Endothelial cell of umbilical vein (primary cell): ENCODE measurements at regions not wholly inside any gene's neighbourhood (a gene's known extent, or its start where the extent isn't known, plus 50 kb on each side); places are given as distances from the start of the nearest gene placed in this dataset.

Experiments
- BruUV-seq: library from RNA; stranded (reverse); fragments of 400-500 nt; replicated peaks from 2 replicates; lab custom pipeline; 2021; lab: Mats Ljungman, UMichigan
- CTCF ChIA-PET: fragments of 300-600, 350-600 bp; sonication (Branson Sonifier 250); formaldehyde crosslinking; loops from one replicate; lab custom pipeline; 2021; ENCODE audit warnings: antibody characterized with exemption, inconsistent platforms; lab: Charles Lee
- POLR2A ChIA-PET: fragments of 300-600, 350-600 bp; sonication (Branson Sonifier 250); formaldehyde crosslinking; loops from one replicate; lab custom pipeline; 2021; ENCODE audit warnings: antibody characterized with exemption, inconsistent platforms; lab: Charles Lee
- DNase-seq: peaks from one replicate; pipeline ENCODE4 v3.0.0-alpha.2; 2011; ENCODE audit warnings: low read depth, low spot score
- FAIRE-seq: peaks from 2 replicates; lab custom pipeline; 2011; peaks lifted over from hg19 to GRCh38; lab: Jason Lieb, UNC
- H2AFZ ChIP-seq: 2 replicates; pipeline ENCODE4 v1.6.0; 2012; ENCODE audit warnings: low read depth, low read length, control low read depth, inconsistent platforms
- H3K27ac ChIP-seq: 2 replicates; pipeline ENCODE4 v1.5.1; 2011; ENCODE audit warnings: low read depth, mild to moderate bottlenecking, control low read depth, low read length, moderate library complexity; ENCODE audit not compliant: insufficient read depth
- H3K27me3 ChIP-seq, 2 experiments: 2 replicates each; pipeline versions ENCODE4 v1.6.0 to v1.6.1; 2011; ENCODE audit warnings: low read length in 2 of 2, mixed read lengths in 1 of 2; ENCODE audit not compliant: control insufficient read depth in 2 of 2, insufficient read depth in 2 of 2
- H3K36me3 ChIP-seq, 2 experiments: 2 replicates in 1 of 2; 3 replicates in 1 of 2; pipeline ENCODE4 v1.5.1; 2011; ENCODE audit warnings: low read length in 2 of 2, mild to moderate bottlenecking in 1 of 2, moderate library complexity in 1 of 2; ENCODE audit not compliant: control insufficient read depth in 2 of 2, insufficient read depth in 2 of 2; ENCODE audit errors: extremely low read depth in 1 of 2
- H3K4me1 ChIP-seq: 3 replicates; pipeline ENCODE4 v1.5.1; 2011; ENCODE audit warnings: mild to moderate bottlenecking, low read length; ENCODE audit not compliant: control insufficient read depth, insufficient read depth; ENCODE audit errors: extremely low read depth
- H3K4me2 ChIP-seq: 2 replicates; pipeline ENCODE4 v1.6.1; 2011; ENCODE audit warnings: low read length, control low read depth, mixed read lengths; ENCODE audit not compliant: insufficient read depth
- H3K4me3 ChIP-seq, 3 experiments: fragments of 200-600 bp in 1 of 3; sonication (generic), shearing (Covaris generic) in 1 of 3; replicated peaks in 1 of 3; 2 replicates each; pipeline ENCODE4 v1.5.1; 2011 to 2016; ENCODE audit warnings: control low read depth in 3 of 3, low read length in 3 of 3, mild to moderate bottlenecking in 2 of 3, inconsistent platforms in 1 of 3, low read depth in 1 of 3, moderate library complexity in 1 of 3; ENCODE audit not compliant: insufficient read depth in 1 of 3
- H3K79me2 ChIP-seq: 2 replicates; pipeline ENCODE4 v1.6.0; 2012; ENCODE audit warnings: low read length, inconsistent platforms; ENCODE audit not compliant: control insufficient read depth, insufficient read depth
- H3K9ac ChIP-seq: replicated peaks from 2 replicates; pipeline ENCODE3; 2011; ENCODE audit warnings: low read length, control low read depth; ENCODE audit not compliant: insufficient read depth; ENCODE audit errors: extremely low read depth
- H3K9me1 ChIP-seq: replicated peaks from 3 replicates; pipeline ENCODE4 v1.6.0; 2011; ENCODE audit warnings: mild to moderate bottlenecking, low read length; ENCODE audit not compliant: control insufficient read depth, insufficient read depth; ENCODE audit errors: extremely low read depth
- H3K9me3 ChIP-seq: replicated peaks from 2 replicates; pipeline ENCODE4 v1.5.1; 2012; ENCODE audit warnings: low read length, inconsistent platforms; ENCODE audit not compliant: control insufficient read depth, insufficient read depth
- H4K20me1 ChIP-seq: replicated peaks from 2 replicates; pipeline ENCODE3; 2011; ENCODE audit warnings: mild to moderate bottlenecking, low read length; ENCODE audit not compliant: control insufficient read depth, insufficient read depth; ENCODE audit errors: extremely low read depth
- EZH2 ChIP-seq: IDR thresholded peaks from 2 replicates; pipeline ENCODE4 v1.6.1; 2012; ENCODE audit warnings: borderline replicate concordance, low read depth, mild to moderate bottlenecking, moderate library complexity, low read length, inconsistent platforms; ENCODE audit not compliant: severe bottlenecking
- FOS ChIP-seq: IDR thresholded peaks from 2 replicates; pipeline ENCODE4 v1.6.1; 2011; ENCODE audit warnings: mild to moderate bottlenecking, low read length, moderate library complexity, borderline replicate concordance; ENCODE audit not compliant: insufficient read depth
- GATA2 ChIP-seq: IDR thresholded peaks from 2 replicates; pipeline ENCODE4 v1.7.0; 2011; ENCODE audit warnings: low read depth, mild to moderate bottlenecking, moderate library complexity, mixed read lengths, low read length; ENCODE audit not compliant: insufficient read length, insufficient read depth
- JUN ChIP-seq: IDR thresholded peaks from 2 replicates; pipeline ENCODE4 v1.6.1; 2011; ENCODE audit warnings: borderline replicate concordance, low read depth; ENCODE audit not compliant: insufficient read length, insufficient read depth
- MAX ChIP-seq: IDR thresholded peaks from 2 replicates; pipeline ENCODE4 v1.6.1; 2011; ENCODE audit not compliant: insufficient read depth, insufficient read length
- MYC ChIP-seq: IDR thresholded peaks from one replicate; pipeline ENCODE4 v1.6.1; 2011; ENCODE audit warnings: mild to moderate bottlenecking, low read depth, low read length
- POLR2A ChIP-seq: IDR thresholded peaks from 2 replicates; pipeline ENCODE4 v1.6.1; 2012; ENCODE audit warnings: low read depth, mild to moderate bottlenecking, control low read depth, low read length
- POLR2AphosphoS5 ChIP-seq: IDR thresholded peaks from 2 replicates; pipeline ENCODE4 v1.6.1; 2012; ENCODE audit warnings: low read depth, mild to moderate bottlenecking, control low read depth, low read length, moderate library complexity; ENCODE audit not compliant: insufficient read depth
- dilution Hi-C: fragments of 300-500 bp; cut with MboI; formaldehyde crosslinking; loops from one replicate; pipeline ENCODE4 v1.15.0; 2019; ENCODE audit warnings: low sequenced_read_pairs; ENCODE audit not compliant: extremely low pct_ligation_motif_present
- intact Hi-C: fragments of 100-400 bp; cut with micrococcal nuclease; formaldehyde crosslinking; loops from one replicate; pipeline ENCODE4 v1.10.0; 2022
- TF ChIP-seq, protein P1 (sequence below), 2 donors: IDR thresholded peaks; 1 replicate in 1 of 2; 2 replicates in 1 of 2; pipeline ENCODE4 v1.5.1; 2011; ENCODE audit warnings: low read length in 2 of 2, mild to moderate bottlenecking in 2 of 2, moderate library complexity in 2 of 2, control low read depth in 1 of 2, inconsistent platforms in 1 of 2, low read depth in 1 of 2; ENCODE audit not compliant: insufficient read depth in 1 of 2; ENCODE audit errors: extremely low read depth in 1 of 2

DNA sequence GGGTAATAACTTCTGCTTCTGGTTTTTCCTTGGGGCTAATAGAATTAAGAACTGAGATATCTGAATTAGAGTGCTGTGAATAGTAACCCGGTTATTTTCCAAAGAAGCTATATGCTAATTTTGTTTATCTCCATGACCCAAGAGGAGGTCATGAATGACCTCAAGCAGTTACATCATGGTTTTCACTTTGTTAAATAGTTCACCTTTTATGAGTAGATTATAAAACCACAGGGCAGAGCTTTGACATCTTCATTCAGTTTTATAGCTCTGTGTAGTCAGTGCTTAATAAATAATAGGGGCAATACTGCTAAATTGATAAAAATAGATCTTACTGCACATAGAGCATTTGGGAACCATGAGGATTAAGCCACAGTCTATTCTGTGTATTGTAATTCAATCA is 462.2 kb downstream of the LRIG3 start:
- no TSS peak for BruUV-seq
- no peak overlapping the region for H3K4me3 ChIP-seq
- ChIA-PET CTCF (interaction anchor here (0.8 to 2.9 kb wide), 3 partner anchors 12 to 32 kb away, joined by 3 to 7 read pairs (median 3); no protein-coding TSS in a partner anchor), POLR2A (no interaction called here)
- DNase-seq (no peak), FAIRE-seq (no peak)
- no peaks in the 10 kb centered on the region for H4K20me1 ChIP-seq
- no peak overlapping the region for H2AFZ ChIP-seq
- H3K27ac ChIP-seq: no peak overlapping the region
- no peaks in the 10 kb centered on the region for H3K27me3 ChIP-seq
- TF ChIP-seq MYC: no peak
- TF ChIP-seq POLR2A: no peak
- TF ChIP-seq GATA2: no peak
- no peak for TF ChIP-seq MAX
- TF ChIP-seq JUN: no peak
- H3K4me2 ChIP-seq: no peak overlapping the region
- H3K9ac ChIP-seq: no peak overlapping the region
- no peaks in the 10 kb centered on the region for H3K9me1 ChIP-seq
- dilution Hi-C loops (no loop called here), intact Hi-C loops (no loop called here)
- no peaks in the 10 kb centered on the region for H3K79me2 ChIP-seq
- no peaks in the 10 kb centered on the region for H3K36me3 ChIP-seq
- H3K9me3 ChIP-seq: no peaks in the 10 kb centered on the region
- no peaks in the 10 kb centered on the region for H3K4me1 ChIP-seq

GRCh38 chr12:58459191-58459590 is 461.1 kb downstream of the LRIG3 start:
- H3K79me2 ChIP-seq: no peaks in the 10 kb centered on the region
- H3K27me3 ChIP-seq: no peaks in the 10 kb centered on the region
- ChIA-PET CTCF (interaction anchor here (2.9 kb wide), 1 partner anchor 15 kb away, joined by 7 read pairs; no protein-coding TSS in a partner anchor), POLR2A (no interaction called here)
- BruUV-seq: no TSS peak
- H3K27ac ChIP-seq: no peak overlapping the region
- no peaks in the 10 kb centered on the region for H3K9me1 ChIP-seq
- intact Hi-C loops: no loop called here
- no peaks in the 10 kb centered on the region for H4K20me1 ChIP-seq
- no peak overlapping the region for H3K4me2 ChIP-seq
- H3K9me3 ChIP-seq: no peaks in the 10 kb centered on the region
- dilution Hi-C loops: no loop called here
- H3K9ac ChIP-seq: no peak overlapping the region
- no peak for TF ChIP-seq MAX
- TF ChIP-seq POLR2AphosphoS5: no peak
- TF ChIP-seq JUN: no peak
- TF ChIP-seq POLR2A: no peak
- TF ChIP-seq EZH2: no peak
- no peak for TF ChIP-seq GATA2
- no peak for TF ChIP-seq FOS
- TF ChIP-seq, protein P1, sequence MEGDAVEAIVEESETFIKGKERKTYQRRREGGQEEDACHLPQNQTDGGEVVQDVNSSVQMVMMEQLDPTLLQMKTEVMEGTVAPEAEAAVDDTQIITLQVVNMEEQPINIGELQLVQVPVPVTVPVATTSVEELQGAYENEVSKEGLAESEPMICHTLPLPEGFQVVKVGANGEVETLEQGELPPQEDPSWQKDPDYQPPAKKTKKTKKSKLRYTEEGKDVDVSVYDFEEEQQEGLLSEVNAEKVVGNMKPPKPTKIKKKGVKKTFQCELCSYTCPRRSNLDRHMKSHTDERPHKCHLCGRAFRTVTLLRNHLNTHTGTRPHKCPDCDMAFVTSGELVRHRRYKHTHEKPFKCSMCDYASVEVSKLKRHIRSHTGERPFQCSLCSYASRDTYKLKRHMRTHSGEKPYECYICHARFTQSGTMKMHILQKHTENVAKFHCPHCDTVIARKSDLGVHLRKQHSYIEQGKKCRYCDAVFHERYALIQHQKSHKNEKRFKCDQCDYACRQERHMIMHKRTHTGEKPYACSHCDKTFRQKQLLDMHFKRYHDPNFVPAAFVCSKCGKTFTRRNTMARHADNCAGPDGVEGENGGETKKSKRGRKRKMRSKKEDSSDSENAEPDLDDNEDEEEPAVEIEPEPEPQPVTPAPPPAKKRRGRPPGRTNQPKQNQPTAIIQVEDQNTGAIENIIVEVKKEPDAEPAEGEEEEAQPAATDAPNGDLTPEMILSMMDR (IDR thresholded peaks at IDR 0.05; ENCODE audit: extremely low read depth in 1 of 2, insufficient read depth in 1 of 2, low read depth in 1 of 2, low read length in 2 of 2): no peak
- TF ChIP-seq MYC: no peak
- no peak for DNase-seq
- H3K4me1 ChIP-seq: no peaks in the 10 kb centered on the region
- no peak for FAIRE-seq
- no peak overlapping the region for H2AFZ ChIP-seq
- H3K4me3 ChIP-seq: no peak overlapping the region
- H3K36me3 ChIP-seq: no peaks in the 10 kb centered on the region
